NCI-H2171 (cell line): ENCODE measurements at regions not wholly inside any gene's neighbourhood (a gene's known extent, or its start where the extent isn't known, plus 50 kb on each side); places are given as distances from the start of the nearest gene placed in this dataset.
"Not testable (repeated sequence)": the region's sequence is repeated elsewhere in the genome, so short reads cannot be mapped to it uniquely, and the experiment has no call there.

Experiments
- DNase-seq: peaks from one replicate; lab custom pipeline; 2025; lab: John Stamatoyannopoulos, UW

- no peak for DNase-seq
Observed at GRCh38 chr13:88417801-88418200, 746.6 kb downstream of the SLITRK5 start.

- no peak for DNase-seq
Observed at GRCh38 chr13:88424463-88424862, 753.3 kb downstream of the SLITRK5 start.

- no peak for DNase-seq
Observed at GRCh38 chr13:88426661-88427060, 755.5 kb downstream of the SLITRK5 start.

- DNase-seq, result no peak
Observed at GRCh38 chr13:88429862-88430261, 758.7 kb downstream of the SLITRK5 start.

GRCh38 chr13:88434953-88435352 is 763.8 kb downstream of the SLITRK5 start:
- no peak for DNase-seq

GRCh38 chr13:88436974-88437373 is 765.8 kb downstream of the SLITRK5 start:
- no peak for DNase-seq

- no peak for DNase-seq
Observed at GRCh38 chr13:88450515-88450914, 779.3 kb downstream of the SLITRK5 start.

GRCh38 chr13:88456151-88456550 is 785.0 kb downstream of the SLITRK5 start:
- DNase-seq, result no peak

GRCh38 chr13:88459331-88459730 is 788.2 kb downstream of the SLITRK5 start:
- DNase-seq, result no peak

- DNase-seq, result no peak
Observed at GRCh38 chr13:88461272-88462009, 790.3 kb downstream of the SLITRK5 start.

- DNase-seq, result no peak
Observed at GRCh38 chr13:88464851-88465250, 793.7 kb downstream of the SLITRK5 start.

- no peak for DNase-seq
Observed at GRCh38 chr13:88472316-88472715, 801.1 kb downstream of the SLITRK5 start.

GRCh38 chr13:88483202-88483601 is 812.0 kb downstream of the SLITRK5 start:
- no peak for DNase-seq

- no peak for DNase-seq
Observed at GRCh38 chr13:88507909-88508308, 836.7 kb downstream of the SLITRK5 start.

- not testable (repeated sequence) for DNase-seq
Observed at GRCh38 chr13:88512993-88513392, 841.8 kb downstream of the SLITRK5 start.

GRCh38 chr13:88526186-88526852 is 855.1 kb downstream of the SLITRK5 start:
- DNase-seq, result no peak

GRCh38 chr13:88526853-88527215 is 855.7 kb downstream of the SLITRK5 start:
- no peak for DNase-seq

- no peak for DNase-seq
Observed at GRCh38 chr13:88541994-88542393, 870.8 kb downstream of the SLITRK5 start.

- no peak for DNase-seq
Observed at GRCh38 chr13:88544836-88545235, 873.7 kb downstream of the SLITRK5 start.

GRCh38 chr13:88552966-88553365 is 881.8 kb downstream of the SLITRK5 start:
- DNase-seq, result no peak

- DNase-seq, result no peak
Observed at GRCh38 chr13:88565566-88565965, 894.4 kb downstream of the SLITRK5 start.

- DNase-seq, result no peak
Observed at GRCh38 chr13:88585861-88586260, 914.7 kb downstream of the SLITRK5 start.

GRCh38 chr13:88586263-88586662 is 915.1 kb downstream of the SLITRK5 start:
- no peak for DNase-seq

- no peak for DNase-seq
Observed at GRCh38 chr13:88590574-88590973, 919.4 kb downstream of the SLITRK5 start.
